ENCODE measurements at regions not wholly inside any gene's neighbourhood (a gene's known extent, or its start where the extent isn't known, plus 50 kb on each side); places are given as distances from the start of the nearest gene placed in this dataset.

- H3K4me3 Mint-ChIP-seq, result no peak overlapping the region
- CTCF ChIA-PET, result no interaction called here
These were observed 690.9 kb downstream of the BRD1 start for GRCh38 chr22:49136816-49137180.

GRCh38 chr22:49136041-49136815 lies 691.4 kb downstream of the BRD1 start:
- H3K27ac Mint-ChIP-seq, result no peak overlapping the region
- intact Hi-C loops (cut with micrococcal nuclease), result no loop called here
- no peaks in the 10 kb centered on the region for H3K4me1 Mint-ChIP-seq (ENCODE audit: low read depth)
- CTCF ChIA-PET, result no interaction called here
- H3K27me3 Mint-ChIP-seq (ENCODE audit: low read depth), result peaks cover 34% of the 10 kb centered on the region
- no peaks in the 10 kb centered on the region for H3K9me3 Mint-ChIP-seq
- no peaks in the 10 kb centered on the region for H3K36me3 Mint-ChIP-seq (ENCODE audit: low read depth)
- no peak for DNase-seq
- no peak overlapping the region for H3K4me3 Mint-ChIP-seq

More at GRCh38 chr22:49136816-49137180, 690.9 kb downstream of the BRD1 start:
- Mint-ChIP-seq H3K27ac (no peak overlapping the region), H3K36me3 (ENCODE audit: low read depth) (no peaks in the 10 kb centered on the region), H3K4me1 (ENCODE audit: low read depth) (no peaks in the 10 kb centered on the region), H3K9me3 (no peaks in the 10 kb centered on the region), H3K27me3 (ENCODE audit: low read depth) (peaks cover 31% of the 10 kb centered on the region)
- no peak for DNase-seq
- intact Hi-C loops (cut with micrococcal nuclease), result no loop called here

- H3K27me3 Mint-ChIP-seq (ENCODE audit: low read depth), result peaks cover 34% of the 10 kb centered on the region
- CTCF ChIA-PET, result no interaction called here
- intact Hi-C loops (cut with micrococcal nuclease), result no loop called here
These were observed 693.6 kb downstream of the BRD1 start for GRCh38 chr22:49134076-49134475.

GRCh38 chr22:49133541-49133940 lies 694.1 kb downstream of the BRD1 start:
- Mint-ChIP-seq H3K4me3 (no peak overlapping the region), H3K27ac (no peak overlapping the region), H3K27me3 (ENCODE audit: low read depth) (peaks cover 34% of the 10 kb centered on the region), H3K4me1 (ENCODE audit: low read depth) (no peaks in the 10 kb centered on the region), H3K36me3 (ENCODE audit: low read depth) (no peaks in the 10 kb centered on the region), H3K9me3 (no peaks in the 10 kb centered on the region)
- intact Hi-C loops (cut with micrococcal nuclease), result no loop called here
- no peak for DNase-seq
- CTCF ChIA-PET, result no interaction called here

More at GRCh38 chr22:49134076-49134475, 693.6 kb downstream of the BRD1 start:
- H3K27ac Mint-ChIP-seq, result no peak overlapping the region
- H3K36me3 Mint-ChIP-seq (ENCODE audit: low read depth), result no peaks in the 10 kb centered on the region
- H3K4me3 Mint-ChIP-seq, result no peak overlapping the region
- no peaks in the 10 kb centered on the region for H3K4me1 Mint-ChIP-seq (ENCODE audit: low read depth)
- DNase-seq, result no peak
- no peaks in the 10 kb centered on the region for H3K9me3 Mint-ChIP-seq

DNA sequence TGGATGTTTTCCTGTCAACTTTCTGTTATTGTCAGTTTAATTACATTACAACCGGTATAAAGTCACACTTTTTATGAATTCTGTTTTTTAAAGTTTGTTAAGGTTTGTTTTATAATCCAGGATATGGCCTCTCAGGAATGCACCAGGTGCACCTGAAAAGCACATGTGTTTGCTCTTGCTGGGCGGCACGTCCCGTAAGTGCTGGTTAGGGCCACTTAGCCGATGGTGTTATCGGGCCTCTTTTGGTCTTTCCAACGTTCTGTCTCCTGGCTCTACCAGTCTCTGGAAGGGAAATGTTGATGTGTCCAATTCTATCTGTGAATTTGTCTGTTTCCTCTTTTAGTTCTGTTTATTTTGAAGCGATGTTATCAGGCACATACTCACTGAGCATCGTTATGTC lies 695.7 kb downstream of the BRD1 start:
- no peaks in the 10 kb centered on the region for H3K36me3 Mint-ChIP-seq (ENCODE audit: low read depth)
- H3K27ac Mint-ChIP-seq, result no peak overlapping the region
- H3K4me1 Mint-ChIP-seq (ENCODE audit: low read depth), result no peaks in the 10 kb centered on the region
- DNase-seq, result no peak
- H3K4me3 Mint-ChIP-seq, result no peak overlapping the region
- H3K9me3 Mint-ChIP-seq, result no peaks in the 10 kb centered on the region
- CTCF ChIA-PET, result no interaction called here
- H3K27me3 Mint-ChIP-seq (ENCODE audit: low read depth), result peaks cover 35% of the 10 kb centered on the region
- intact Hi-C loops (cut with micrococcal nuclease), result no loop called here

DNA sequence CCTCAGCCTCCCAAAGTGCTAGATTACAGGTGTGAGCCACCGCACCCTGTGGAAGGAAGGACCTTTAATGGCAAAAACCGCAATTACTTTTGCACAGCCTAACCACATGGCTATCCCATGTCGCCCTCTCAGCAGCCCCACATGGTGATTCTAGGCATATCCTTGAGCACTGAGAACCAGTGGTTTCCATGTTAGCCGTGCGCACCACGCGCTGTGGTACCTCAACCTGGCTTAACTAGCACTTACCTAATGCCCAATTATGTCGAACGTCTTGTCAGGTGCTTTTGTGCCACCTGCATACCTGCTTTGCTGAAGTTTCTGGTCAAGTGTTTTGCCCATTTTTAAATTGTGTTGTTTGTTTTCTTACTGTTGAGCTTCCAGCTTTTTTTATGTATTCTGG lies 697.9 kb downstream of the BRD1 start:
- H3K36me3 Mint-ChIP-seq (ENCODE audit: low read depth), result no peaks in the 10 kb centered on the region
- no peak overlapping the region for H3K4me3 Mint-ChIP-seq
- CTCF ChIA-PET, result no interaction called here
- no peak overlapping the region for H3K27ac Mint-ChIP-seq
- no peaks in the 10 kb centered on the region for H3K9me3 Mint-ChIP-seq
- no peak for DNase-seq
- intact Hi-C loops (cut with micrococcal nuclease), result no loop called here
- H3K27me3 Mint-ChIP-seq (ENCODE audit: low read depth), result peaks cover 36% of the 10 kb centered on the region
- H3K4me1 Mint-ChIP-seq (ENCODE audit: low read depth), result no peaks in the 10 kb centered on the region

DNA sequence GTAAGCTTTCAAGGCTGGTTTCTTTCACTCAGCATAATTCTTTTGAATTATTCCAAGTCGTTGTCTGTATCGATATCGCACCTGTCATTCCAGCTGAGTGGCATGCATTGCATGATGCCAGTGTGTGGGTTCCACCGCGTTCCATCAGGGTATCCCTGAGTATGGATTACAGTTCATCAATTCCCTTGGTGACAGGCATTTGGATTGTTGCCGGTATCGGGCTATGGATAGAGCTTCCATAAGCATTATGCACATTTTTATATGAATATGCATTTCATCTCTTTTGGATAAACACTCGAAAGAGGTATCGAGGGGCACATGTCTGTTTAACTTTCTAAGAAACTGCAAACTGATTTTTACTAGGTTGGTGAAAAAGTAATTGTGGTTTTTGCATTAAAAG lies 698.8 kb downstream of the BRD1 start:
- H3K27ac Mint-ChIP-seq, result no peak overlapping the region
- H3K9me3 Mint-ChIP-seq, result no peaks in the 10 kb centered on the region
- CTCF ChIA-PET, result no interaction called here
- H3K36me3 Mint-ChIP-seq (ENCODE audit: low read depth), result no peaks in the 10 kb centered on the region
- intact Hi-C loops (cut with micrococcal nuclease), result no loop called here
- no peak overlapping the region for H3K4me3 Mint-ChIP-seq
- DNase-seq, result no peak
- no peaks in the 10 kb centered on the region for H3K4me1 Mint-ChIP-seq (ENCODE audit: low read depth)
- peaks cover 29% of the 10 kb centered on the region for H3K27me3 Mint-ChIP-seq (ENCODE audit: low read depth)

GRCh38 chr22:49124608-49125007 lies 703.1 kb downstream of the BRD1 start:
- no peak for DNase-seq
- intact Hi-C loops (cut with micrococcal nuclease), result no loop called here
- no peak overlapping the region for H3K27ac Mint-ChIP-seq
- no peak overlapping the region for H3K4me3 Mint-ChIP-seq
- H3K4me1 Mint-ChIP-seq (ENCODE audit: low read depth), result no peaks in the 10 kb centered on the region
- H3K36me3 Mint-ChIP-seq (ENCODE audit: low read depth), result no peaks in the 10 kb centered on the region
- CTCF ChIA-PET, result no interaction called here
- H3K27me3 Mint-ChIP-seq (ENCODE audit: low read depth), result peaks cover 15% of the 10 kb centered on the region
- no peaks in the 10 kb centered on the region for H3K9me3 Mint-ChIP-seq

- Mint-ChIP-seq H3K27ac (no peak overlapping the region), H3K36me3 (ENCODE audit: low read depth) (no peaks in the 10 kb centered on the region), H3K4me3 (no peak overlapping the region), H3K27me3 (ENCODE audit: low read depth) (peaks cover 15% of the 10 kb centered on the region), H3K4me1 (ENCODE audit: low read depth) (no peaks in the 10 kb centered on the region), H3K9me3 (no peaks in the 10 kb centered on the region)
- DNase-seq, result no peak
- CTCF ChIA-PET, result no interaction called here
- intact Hi-C loops (cut with micrococcal nuclease), result no loop called here
These were observed 704.0 kb downstream of the BRD1 start for GRCh38 chr22:49123621-49124192.

- Mint-ChIP-seq H3K27ac (no peak overlapping the region), H3K4me3 (no peak overlapping the region), H3K9me3 (no peaks in the 10 kb centered on the region), H3K27me3 (ENCODE audit: low read depth) (peaks cover 5% of the 10 kb centered on the region), H3K4me1 (ENCODE audit: low read depth) (no peaks in the 10 kb centered on the region), H3K36me3 (ENCODE audit: low read depth) (no peaks in the 10 kb centered on the region)
- intact Hi-C loops (cut with micrococcal nuclease), result no loop called here
- no peak for DNase-seq
- CTCF ChIA-PET, result no interaction called here
These were observed 708.1 kb downstream of the BRD1 start for GRCh38 chr22:49119551-49119952.

DNA sequence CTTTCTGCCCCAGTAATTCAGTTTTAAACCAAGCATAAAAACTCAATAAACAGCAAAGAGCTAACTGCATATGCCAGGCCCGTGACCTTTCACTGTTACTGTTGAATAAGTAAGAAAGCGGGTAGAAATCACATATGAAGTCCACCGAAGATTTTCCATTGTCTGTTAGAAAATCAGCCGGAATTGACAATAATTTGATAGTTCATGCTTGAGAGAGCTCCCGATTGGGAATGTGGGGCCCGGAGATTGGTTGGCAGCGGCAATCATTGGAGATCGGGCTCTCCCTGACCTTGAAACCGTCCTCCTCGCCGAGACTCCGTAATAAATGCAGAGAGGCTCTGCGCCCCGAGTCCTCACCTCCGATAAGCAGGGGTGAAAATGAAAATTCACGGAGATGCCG lies 709.6 kb downstream of the BRD1 start:
- intact Hi-C loops (cut with micrococcal nuclease), result no loop called here
- Mint-ChIP-seq H3K4me3 (no peak overlapping the region), H3K27ac (no peak overlapping the region), H3K27me3 (ENCODE audit: low read depth) (peaks cover 2% of the 10 kb centered on the region), H3K36me3 (ENCODE audit: low read depth) (no peaks in the 10 kb centered on the region), H3K4me1 (ENCODE audit: low read depth) (no peaks in the 10 kb centered on the region), H3K9me3 (no peaks in the 10 kb centered on the region)
- DNase-seq, result no peak
- CTCF ChIA-PET, result no interaction called here

GRCh38 chr22:49117486-49117885 lies 710.2 kb downstream of the BRD1 start:
- intact Hi-C loops (cut with micrococcal nuclease), result no loop called here
- no peak for DNase-seq
- Mint-ChIP-seq H3K27ac (no peak overlapping the region), H3K4me3 (no peak overlapping the region), H3K4me1 (ENCODE audit: low read depth) (no peaks in the 10 kb centered on the region), H3K27me3 (ENCODE audit: low read depth) (no peaks in the 10 kb centered on the region), H3K36me3 (ENCODE audit: low read depth) (no peaks in the 10 kb centered on the region), H3K9me3 (no peaks in the 10 kb centered on the region)
- CTCF ChIA-PET, result no interaction called here

GRCh38 chr22:49116486-49117120 lies 711.1 kb downstream of the BRD1 start:
- H3K27me3 Mint-ChIP-seq (ENCODE audit: low read depth), result no peaks in the 10 kb centered on the region
- CTCF ChIA-PET, result no interaction called here
- no peak overlapping the region for H3K27ac Mint-ChIP-seq
- no peak for DNase-seq
- no peak overlapping the region for H3K4me3 Mint-ChIP-seq
- H3K36me3 Mint-ChIP-seq (ENCODE audit: low read depth), result no peaks in the 10 kb centered on the region
- no peaks in the 10 kb centered on the region for H3K4me1 Mint-ChIP-seq (ENCODE audit: low read depth)
- intact Hi-C loops (cut with micrococcal nuclease), result no loop called here
- no peaks in the 10 kb centered on the region for H3K9me3 Mint-ChIP-seq

Data from activated naive CD4-positive, alpha-beta T cell treated with anti-CD3 and anti-CD28 coated beads for 36 hours (primary cell).